ENCODE measurements at regions not wholly inside any gene's neighbourhood (a gene's known extent, or its start where the extent isn't known, plus 50 kb on each side); places are given as distances from the start of the nearest gene placed in this dataset.

DNA sequence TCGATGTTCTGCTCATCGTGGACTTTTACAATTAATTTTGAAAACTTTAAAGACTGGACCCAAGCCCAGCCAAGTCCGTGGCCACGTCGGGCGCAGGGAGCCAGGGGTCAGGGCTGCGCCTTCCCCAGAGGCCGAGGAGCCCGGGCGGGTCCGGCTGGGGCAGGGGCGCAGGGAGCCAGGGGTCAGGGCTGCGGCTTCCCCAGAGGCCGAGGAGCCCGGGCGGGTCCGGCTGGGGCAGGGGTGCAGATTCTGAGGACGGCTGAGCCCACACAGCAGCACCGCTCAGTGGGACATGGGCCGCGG, 75.2 kb downstream of the MICALL2 start:
- H3K36me3 ChIP-seq (ENCODE audit: insufficient read depth): no peaks in the 10 kb centered on the region
- H3K27me3 ChIP-seq (ENCODE audit: insufficient read depth, low read depth): peaks cover 88% of the 10 kb centered on the region
- H2AFZ ChIP-seq (ENCODE audit: low read depth): no peak overlapping the region
- H3K4me3 ChIP-seq (IDR thresholded peaks at IDR 0.05; ENCODE audit: insufficient read depth, low read depth, low read length): no peak overlapping the region
- TF ChIP-seq, protein P1, sequence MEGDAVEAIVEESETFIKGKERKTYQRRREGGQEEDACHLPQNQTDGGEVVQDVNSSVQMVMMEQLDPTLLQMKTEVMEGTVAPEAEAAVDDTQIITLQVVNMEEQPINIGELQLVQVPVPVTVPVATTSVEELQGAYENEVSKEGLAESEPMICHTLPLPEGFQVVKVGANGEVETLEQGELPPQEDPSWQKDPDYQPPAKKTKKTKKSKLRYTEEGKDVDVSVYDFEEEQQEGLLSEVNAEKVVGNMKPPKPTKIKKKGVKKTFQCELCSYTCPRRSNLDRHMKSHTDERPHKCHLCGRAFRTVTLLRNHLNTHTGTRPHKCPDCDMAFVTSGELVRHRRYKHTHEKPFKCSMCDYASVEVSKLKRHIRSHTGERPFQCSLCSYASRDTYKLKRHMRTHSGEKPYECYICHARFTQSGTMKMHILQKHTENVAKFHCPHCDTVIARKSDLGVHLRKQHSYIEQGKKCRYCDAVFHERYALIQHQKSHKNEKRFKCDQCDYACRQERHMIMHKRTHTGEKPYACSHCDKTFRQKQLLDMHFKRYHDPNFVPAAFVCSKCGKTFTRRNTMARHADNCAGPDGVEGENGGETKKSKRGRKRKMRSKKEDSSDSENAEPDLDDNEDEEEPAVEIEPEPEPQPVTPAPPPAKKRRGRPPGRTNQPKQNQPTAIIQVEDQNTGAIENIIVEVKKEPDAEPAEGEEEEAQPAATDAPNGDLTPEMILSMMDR (conservative IDR thresholded peaks at IDR 0.05; ENCODE audit: low read depth, low read length): no peak
- no peaks in the 10 kb centered on the region for H3K79me2 ChIP-seq (ENCODE audit: insufficient read depth, low read depth)
- H3K27ac ChIP-seq: no peak overlapping the region
- H3K9ac ChIP-seq: no peak overlapping the region
- H3K4me2 ChIP-seq: no peak overlapping the region
- no peaks in the 10 kb centered on the region for H4K20me1 ChIP-seq (ENCODE audit: insufficient read depth)
- no peaks in the 10 kb centered on the region for H3K4me1 ChIP-seq (ENCODE audit: low read depth, poor library complexity, severe bottlenecking)
